COLO668 (cell line): ENCODE measurements at regions not wholly inside any gene's neighbourhood (a gene's known extent, or its start where the extent isn't known, plus 50 kb on each side); places are given as distances from the start of the nearest gene placed in this dataset.

Experiments
- DNase-seq: peaks from one replicate; lab custom pipeline; 2025; ENCODE audit not compliant: unreplicated experiment; lab: John Stamatoyannopoulos, UW

GRCh38 chr2:204012072-204012653, 75.6 kb downstream of the ICOS start:
- no peak for DNase-seq

DNA sequence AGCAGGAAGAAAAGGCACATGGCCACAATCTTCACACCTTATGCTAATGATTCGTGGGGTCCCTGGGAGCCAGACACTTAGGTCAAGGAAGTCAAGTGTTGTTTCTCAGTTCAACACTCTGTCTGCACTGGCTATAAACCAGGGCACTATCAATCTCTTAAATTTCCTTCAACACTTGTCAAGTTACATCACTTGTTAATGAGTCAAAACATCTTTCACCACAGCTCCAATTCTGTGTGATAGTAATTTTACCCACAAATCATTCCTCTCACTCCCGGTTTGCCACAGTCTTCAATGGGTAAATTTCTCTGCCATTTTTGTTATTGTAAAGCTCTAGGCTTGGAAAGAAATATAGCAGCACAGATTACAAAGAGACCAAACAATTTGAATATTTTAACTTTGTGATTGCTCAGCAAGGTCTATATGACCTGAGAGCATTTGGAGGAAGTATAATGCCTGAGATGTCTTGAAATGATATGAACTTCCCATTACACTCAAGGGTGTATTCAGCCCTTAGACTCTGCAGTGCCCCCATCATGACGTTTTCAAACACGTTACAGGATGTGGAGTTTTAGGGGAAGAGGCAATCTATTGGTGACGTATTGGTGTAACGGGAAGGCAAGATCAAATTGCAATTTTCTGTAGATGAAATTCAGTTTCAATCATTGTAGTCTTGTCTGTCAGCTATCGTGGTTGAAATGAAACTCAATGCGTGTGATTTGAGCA, 78.7 kb downstream of the ICOS start:
- DNase-seq = no peak

GRCh38 chr2:204018717-204019116, 82.2 kb downstream of the ICOS start:
- no peak for DNase-seq

DNA sequence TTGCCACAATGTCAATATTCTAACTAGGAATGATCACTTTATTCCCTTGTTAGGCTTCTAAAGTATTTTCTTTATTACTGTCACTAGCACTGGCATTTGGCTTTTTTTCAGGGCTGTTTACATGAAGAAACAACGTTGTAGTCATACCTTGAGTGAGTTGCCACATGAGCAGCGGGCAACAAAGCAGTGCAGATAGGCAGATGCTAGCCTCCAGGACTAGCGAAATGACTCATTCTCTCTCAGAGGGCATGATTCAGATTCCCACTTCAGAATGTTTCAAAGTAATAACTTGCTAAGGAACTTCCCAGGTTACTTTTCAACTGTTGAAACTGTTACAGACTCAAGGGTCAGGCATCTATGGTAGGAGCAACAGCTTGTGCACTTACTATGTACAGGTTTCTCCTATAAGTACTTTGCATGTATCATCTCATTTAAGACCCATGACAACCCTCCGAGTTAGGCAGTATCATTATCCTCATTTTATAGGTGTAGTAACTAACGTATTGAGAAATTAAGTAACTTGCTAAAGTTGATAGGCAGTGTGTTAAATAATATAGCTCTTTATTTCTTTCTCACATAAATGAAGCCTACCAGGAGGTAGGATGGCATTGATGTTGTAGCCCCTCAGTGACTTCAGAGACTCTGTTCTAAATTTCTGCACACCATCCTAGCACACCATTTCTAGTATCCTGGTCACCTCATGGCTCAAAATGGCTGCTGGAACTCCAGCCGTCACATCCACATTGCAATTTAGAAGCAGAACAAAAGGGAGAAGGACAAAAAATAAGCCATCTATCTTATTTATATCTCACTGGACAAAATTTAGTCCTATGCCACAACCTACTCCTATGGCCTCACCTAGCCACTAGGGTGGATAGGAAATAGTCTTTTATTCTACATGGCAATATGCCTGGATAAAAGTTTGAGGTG, 83.3 kb downstream of the ICOS start:
- no peak for DNase-seq

- no peak for DNase-seq
Observed at GRCh38 chr2:204021290-204022081, 84.9 kb downstream of the ICOS start.

DNA sequence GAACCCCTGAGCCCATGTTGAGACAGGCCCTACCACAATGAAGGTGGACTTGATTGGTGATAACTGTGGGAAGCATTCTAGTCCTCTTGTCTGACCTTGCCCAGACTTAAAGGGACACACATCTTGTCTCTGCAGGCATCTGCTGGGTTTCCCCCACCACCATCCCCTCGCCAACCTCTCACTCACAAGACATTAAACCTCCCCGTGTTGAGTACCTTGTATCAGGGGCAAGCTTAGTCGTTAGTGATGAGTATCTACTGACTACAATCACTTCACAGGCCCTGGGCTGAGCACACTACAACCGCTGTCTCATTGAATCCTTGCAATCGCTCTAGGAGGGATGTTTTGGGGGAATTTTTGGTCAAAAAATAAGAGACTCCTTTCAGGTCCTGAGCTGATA, 86.0 kb downstream of the ICOS start:
- no peak for DNase-seq

DNA sequence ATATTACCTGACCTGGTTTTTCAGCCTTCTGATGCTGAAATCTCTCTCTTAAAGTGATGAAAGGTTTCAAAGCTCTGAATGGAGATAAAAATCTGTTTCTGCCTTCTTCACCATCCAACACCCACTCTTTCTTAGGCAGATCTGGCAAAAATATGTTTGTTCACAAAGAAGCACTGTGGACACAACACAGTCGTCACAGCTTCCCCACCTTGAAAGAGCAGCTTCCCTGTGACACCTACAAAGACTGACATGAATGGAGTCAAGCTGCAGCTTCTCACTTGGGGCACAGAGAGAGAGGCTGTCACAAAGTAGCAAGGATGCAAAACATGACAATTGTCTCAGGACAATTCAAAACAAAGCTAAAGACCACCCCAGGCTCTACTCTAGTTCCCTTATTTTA, 86.5 kb downstream of the ICOS start:
- no peak for DNase-seq

DNA sequence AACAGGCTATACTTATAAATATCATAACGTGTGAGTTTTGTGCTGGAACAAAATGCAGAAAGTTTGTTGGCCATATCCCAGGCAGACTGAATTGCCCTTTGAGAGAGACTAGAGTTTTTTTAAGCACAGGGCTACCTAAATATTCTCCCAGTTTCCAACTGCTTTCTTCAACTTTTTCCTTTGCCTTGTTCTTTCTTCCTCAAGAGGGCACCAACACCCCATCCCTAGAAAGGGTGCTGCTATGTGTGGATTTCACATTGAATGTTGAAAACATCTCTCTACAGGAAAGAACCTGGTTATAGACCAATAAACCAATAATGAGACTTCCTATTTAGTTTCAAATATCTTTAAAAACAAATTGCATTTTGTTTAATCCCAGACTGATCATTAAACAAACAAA, 87.9 kb downstream of the ICOS start:
- no peak for DNase-seq

DNA sequence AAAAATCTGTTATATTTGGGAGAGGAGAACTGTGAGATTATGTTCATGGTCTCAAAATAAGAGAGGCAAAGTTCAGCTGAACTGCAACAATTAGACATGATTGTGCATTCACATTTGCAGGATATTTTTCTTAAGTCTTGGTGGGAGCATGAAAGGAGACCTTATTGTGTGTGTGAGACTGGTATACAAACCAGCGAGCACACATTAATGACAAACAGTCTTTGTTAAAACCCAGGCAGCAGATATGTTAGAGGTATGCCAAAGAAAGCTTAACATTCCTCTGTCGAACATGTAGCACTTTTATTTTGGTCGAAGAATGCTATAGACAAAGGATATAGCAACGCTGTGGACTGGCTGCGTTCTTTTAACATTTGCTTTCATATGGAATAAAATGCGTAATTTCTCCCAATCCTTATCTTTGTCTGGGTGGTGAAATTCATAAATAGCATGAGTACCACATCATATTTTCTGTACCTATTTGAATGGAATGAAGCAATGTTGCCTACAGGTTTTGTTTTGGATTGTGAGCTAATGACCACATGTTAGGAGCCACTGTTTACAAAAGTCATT, 88.4 kb downstream of the ICOS start:
- DNase-seq = no peak

DNA sequence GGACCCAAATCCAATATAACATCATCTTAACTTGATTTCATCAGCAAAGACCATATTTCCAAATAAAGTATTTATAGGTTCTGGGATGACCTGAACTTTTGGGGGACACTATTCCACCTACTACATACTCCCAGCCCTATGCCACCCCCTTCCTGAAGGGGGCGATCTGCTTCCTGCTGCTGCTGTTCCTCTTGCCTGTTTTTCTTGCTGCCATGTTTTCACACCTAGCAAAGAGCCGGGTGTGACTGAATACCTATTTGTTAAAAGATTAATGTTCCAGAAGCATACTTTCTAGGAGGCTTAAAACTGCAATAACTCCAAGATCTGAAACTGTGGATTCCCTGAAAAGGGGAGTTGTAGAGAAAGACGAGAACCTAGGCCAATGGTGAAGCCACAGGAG, 89.7 kb downstream of the ICOS start:
- no peak for DNase-seq

DNA sequence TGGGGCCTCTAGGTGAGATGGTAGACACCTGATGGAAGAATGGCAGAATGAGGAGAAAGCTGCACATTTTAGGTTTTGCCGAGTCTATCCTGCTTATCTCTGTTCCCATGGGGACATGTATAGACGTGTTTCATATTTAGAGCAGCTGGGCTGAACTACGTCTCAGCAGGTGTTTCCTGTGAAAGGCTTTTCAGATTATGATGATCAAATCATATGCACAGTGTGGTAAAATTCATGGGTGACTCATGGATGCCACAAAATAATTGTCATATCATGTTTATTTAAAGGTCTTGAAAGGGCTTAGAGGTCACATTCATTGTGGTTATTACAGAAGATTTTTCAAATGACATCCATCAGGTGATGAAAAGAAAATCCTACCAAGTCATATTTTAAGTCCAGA, 90.5 kb downstream of the ICOS start:
- DNase-seq = no peak

DNA sequence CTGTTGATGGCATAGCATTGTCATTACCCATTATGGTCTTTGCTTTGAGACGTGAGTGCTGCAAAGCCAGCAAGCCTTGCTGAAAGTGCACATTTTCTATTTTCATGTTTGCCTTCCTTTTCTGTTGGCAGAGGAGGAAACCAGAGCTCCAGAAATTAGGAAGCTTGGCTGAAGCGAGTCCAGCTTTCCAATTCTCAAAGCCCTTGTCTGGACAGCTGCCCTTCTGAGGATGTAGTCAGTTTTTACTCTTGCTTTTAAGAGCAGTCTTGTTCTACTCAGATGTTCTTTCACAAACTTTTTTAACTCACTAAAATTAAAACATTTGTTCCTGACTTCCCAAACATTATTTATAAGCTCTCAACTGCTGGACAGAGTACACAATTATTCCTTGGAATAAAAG, 93.8 kb downstream of the ICOS start:
- DNase-seq = no peak

DNA sequence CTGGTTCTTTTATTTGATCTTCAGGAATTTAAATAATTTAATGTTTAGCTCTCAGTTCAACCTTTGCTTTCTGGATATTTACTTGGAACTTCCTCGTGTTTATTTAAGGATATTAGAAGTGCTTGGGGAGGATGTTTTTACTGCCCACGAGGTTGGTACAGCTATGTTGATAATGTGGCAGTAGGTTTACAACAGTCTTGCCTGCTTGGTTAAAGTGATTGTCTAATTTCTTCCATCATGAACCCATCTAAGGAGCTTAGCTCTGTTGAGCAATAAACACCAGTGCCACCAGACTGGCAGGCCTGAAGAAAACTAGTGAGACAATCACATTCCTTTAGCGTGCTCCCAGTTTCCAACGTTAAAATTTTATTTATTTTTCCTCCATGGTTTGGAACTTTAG, 94.5 kb downstream of the ICOS start:
- DNase-seq = no peak

DNA sequence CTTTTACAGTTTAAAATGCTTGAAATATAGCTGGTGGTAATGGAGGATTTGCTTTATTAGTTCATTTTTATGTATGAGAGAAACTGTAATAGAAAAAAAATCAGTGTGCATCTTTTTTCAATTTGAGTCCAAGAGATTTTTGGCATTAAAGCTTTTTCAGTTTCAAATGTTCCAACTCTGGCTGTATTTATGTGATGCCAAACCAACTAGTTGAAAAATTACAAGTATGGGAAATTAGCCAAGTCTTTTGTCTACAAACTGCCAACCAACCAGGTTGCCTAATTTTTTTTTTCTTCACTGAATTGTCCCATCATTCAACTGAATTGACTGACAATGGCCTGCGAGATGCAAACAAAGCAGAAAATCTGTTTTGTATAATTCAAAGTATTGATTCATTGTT, 95.7 kb downstream of the ICOS start:
- no peak for DNase-seq

DNA sequence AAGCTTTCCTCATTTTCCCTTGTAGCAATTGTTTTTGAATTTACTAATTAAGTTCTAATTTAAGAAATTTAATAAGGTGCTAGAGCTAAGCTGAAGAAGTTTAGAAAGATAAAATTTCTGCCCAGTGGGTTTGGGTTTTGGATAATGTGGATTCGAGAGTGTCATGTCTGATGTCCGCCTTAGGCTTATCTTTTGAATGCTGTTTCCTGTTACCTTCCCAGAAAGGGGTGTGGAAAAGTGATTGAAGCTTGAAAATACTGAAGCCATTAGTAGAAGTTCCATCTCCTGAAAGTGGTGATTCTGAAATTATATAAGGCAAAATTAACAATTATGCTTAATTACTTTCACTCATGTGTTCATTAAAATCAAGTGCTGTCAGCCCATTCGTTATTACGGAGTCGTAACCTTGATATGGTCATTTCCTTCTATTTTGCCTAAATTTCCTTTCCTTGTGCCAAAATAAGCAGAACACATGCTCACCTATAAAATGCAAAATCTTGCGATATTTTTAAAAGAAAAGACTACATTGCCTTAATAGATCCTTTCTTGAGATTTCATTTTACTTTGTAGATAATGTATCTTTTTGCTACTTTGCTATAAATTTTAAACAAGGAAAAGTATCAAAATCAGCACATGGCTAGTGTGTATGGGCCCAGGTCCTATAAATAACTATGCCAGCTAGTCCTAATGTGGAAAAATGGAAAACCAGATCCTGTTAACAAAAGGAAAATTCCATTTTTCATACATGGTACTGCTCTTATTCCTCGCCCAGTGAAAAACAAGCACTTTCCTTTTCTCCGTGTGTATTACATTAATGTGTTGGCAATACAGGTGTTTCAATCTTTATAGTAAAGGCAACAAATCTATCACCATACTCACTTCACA, 97.3 kb downstream of the ICOS start:
- no peak for DNase-seq

DNA sequence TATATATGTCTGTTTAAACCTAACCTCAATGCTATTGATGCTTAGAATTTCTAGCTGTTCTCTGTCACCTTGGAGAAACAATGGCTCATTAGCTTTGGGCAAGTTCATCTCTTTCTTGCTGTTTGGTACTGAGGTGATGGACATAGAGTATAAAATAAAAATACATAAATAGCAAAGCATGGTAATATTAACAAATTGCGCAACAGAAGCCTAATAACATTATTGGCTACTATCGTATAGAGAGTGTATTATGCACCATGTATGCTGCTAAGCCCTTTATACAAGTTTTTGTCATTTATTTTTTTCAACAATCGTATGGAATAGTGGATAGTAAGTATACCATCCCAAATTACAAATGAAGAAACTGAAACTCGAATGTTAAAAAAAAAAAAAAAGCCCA, 100.1 kb downstream of the ICOS start:
- no peak for DNase-seq

DNA sequence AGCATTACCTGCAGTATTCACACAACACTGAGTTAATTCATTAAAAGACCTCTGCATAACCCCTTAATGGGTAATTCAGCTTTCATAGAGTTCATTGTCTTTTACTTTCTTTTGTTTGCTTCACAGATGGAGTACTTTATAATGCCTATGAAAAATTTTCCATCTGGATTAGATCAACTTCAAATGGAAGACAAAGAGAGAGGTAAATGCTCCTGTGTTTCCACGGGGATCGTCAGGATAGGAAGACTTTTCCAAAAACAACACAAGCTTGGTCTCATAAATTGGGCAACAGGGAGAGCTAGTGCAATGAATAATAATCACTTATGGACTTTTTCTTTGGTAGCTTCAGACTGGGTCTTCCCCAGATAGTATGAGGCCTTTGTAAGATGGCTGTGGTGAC, 100.7 kb downstream of the ICOS start:
- no peak for DNase-seq

DNA sequence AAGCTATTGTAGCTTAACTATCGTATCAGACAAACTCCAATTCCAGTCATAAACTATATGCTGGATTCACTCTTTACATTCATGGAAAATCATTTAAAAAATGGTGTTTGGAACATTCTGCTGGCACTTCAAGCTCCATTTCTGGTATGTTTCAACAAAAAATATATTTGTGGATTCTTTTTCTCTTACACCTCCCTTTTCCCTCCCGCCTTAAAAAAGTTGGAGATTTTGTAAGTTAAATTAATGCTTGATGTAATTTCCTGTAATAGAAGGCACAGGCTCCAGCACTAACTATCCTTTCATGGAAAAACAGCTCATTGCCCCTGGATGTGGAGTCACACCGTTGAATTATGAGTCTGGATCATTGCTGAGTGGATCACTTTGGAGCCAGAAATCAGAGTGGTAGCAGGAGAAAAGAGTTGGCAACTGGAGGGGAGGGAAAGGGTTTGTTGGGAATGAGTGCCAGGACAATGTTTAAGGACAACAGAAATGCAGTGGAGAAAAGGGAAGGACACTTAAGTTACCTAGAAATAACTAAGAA, 102.8 kb downstream of the ICOS start:
- DNase-seq = no peak

DNA sequence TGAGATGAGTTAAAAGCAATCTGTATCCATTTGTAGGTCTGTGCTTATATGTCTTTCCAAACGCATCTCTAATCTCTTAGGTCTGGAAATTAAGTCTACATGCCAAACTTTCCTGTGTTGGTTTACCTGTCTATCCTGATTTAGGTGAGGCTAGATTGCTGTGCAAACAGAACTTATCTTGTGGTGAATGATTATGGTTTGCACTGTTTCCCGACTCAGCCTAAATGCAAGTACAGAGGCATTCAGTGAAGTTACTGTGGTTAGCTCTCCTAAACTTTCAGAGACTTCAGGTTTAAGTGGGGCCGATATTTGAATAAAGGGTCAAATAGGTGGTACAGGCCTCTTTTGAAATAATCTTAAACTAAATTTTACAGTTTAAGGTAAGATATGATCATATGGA, 103.5 kb downstream of the ICOS start:
- DNase-seq = no peak

DNA sequence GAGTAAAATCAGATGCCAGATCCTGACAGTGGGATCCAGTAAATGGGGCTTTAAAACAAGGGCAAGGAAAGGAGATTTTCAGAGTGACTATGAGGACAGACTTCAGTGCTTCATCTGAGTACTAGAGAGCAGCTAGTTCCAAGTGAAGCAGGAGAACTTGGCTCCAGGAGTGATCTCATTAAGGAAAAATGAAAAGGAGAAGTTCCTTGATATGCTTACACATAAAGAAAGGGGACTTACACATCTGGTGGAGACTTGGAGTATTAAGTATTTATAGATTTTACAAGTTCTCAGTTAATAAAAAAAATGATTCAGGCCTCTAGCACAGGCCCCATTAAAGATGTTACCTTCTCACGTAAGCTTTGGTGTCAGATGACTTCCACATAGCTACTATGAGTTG, 105.8 kb downstream of the ICOS start:
- no peak for DNase-seq
